ENCODE measurements at regions not wholly inside any gene's neighbourhood (a gene's known extent, or its start where the extent isn't known, plus 50 kb on each side); places are given as distances from the start of the nearest gene placed in this dataset.

GRCh38 chr10:4162571-4163286 lies 377.7 kb upstream of the KLF6 start:
- no peak for TF ChIP-seq POLR2AphosphoS5 (IDR thresholded peaks at IDR 0.05; ENCODE audit: low read depth, low read length)
- no peak for TF ChIP-seq CTCF (IDR thresholded peaks at IDR 0.05)
- TF ChIP-seq REST (IDR thresholded peaks at IDR 0.05; ENCODE audit: insufficient read depth in 1 of 2, low read depth in 2 of 2, low read length in 1 of 2), result no peak
- no peak for TF ChIP-seq TCF7L2 (IDR thresholded peaks at IDR 0.05; ENCODE audit: low read depth, low read length)

All from Panc1 (cell line).